Mucosa of descending colon (tissue), 3 donors: ENCODE measurements at regions not wholly inside any gene's neighbourhood (a gene's known extent, or its start where the extent isn't known, plus 50 kb on each side); places are given as distances from the start of the nearest gene placed in this dataset.

Experiments
- ATAC-seq: fragments of 200-7000 bp; cut with Tn5 transposase; one replicate; pipeline ENCODE4 v1.9.1; 2020; ENCODE audit warnings: mild to moderate bottlenecking, moderate library complexity
- DNase-seq, 3 donors: peaks; one replicate each; pipeline ENCODE4 v3.0.0-alpha.2; 2020
- H3K36me3 ChIP-seq: fragments of 200-600 bp; one replicate; pipeline ENCODE4 v1.8.0; 2021; ENCODE audit warnings: low read depth, mild to moderate bottlenecking
- H3K4me1 ChIP-seq: fragments of 200-600 bp; one replicate; pipeline ENCODE4 v1.8.0; 2021; ENCODE audit warnings: low read depth, mild to moderate bottlenecking
- H3K4me3 ChIP-seq: fragments of 200-600 bp; one replicate; pipeline ENCODE4 v1.8.0; 2021; ENCODE audit warnings: mild to moderate bottlenecking
- H3K9me3 ChIP-seq: fragments of 200-600 bp; one replicate; pipeline ENCODE4 v1.8.0; 2021; ENCODE audit warnings: mild to moderate bottlenecking
- CTCF ChIP-seq: fragments of 200-600 bp; IDR thresholded peaks from one replicate; pipeline ENCODE4 v1.8.0; 2022; ENCODE audit warnings: antibody characterized with exemption, mild to moderate bottlenecking
- intact Hi-C, 2 donors: fragments of 100-400 bp; cut with DNase I in 1 of 2; cut with micrococcal nuclease in 1 of 2; formaldehyde crosslinking; loops; one replicate each; pipeline versions ENCODE4 v1.11.0 to v1.11.1; 2022; cut with DNase I, micrococcal nuclease
- donor health status: DM: no; HTN: no; CAD: no; lungs with moderate emphysema.
- donor health status: DM: no; HTN: no; CAD: no.
- donor health status: DM: no; HTN: yes; CAD: no.

- peaks cover 8% of the 10 kb centered on the region for H3K9me3 ChIP-seq
- no peak overlapping the region for H3K4me3 ChIP-seq
- no peak for TF ChIP-seq CTCF
- no peaks in the 10 kb centered on the region for H3K36me3 ChIP-seq
- DNase-seq (no peak), ATAC-seq (no peak)
- intact Hi-C loops = no loop called here
- H3K4me1 ChIP-seq = no peaks in the 10 kb centered on the region
Measured at GRCh38 chr4:66235876-66236275, 565.6 kb upstream of the EPHA5 start.

- ATAC-seq = no peak
- Histone ChIP-seq H3K4me3 (no peak overlapping the region), H3K9me3 (no peaks in the 10 kb centered on the region), H3K36me3 (no peaks in the 10 kb centered on the region), H3K4me1 (no peaks in the 10 kb centered on the region)
- DNase-seq = no peak
- no peak for TF ChIP-seq CTCF
- intact Hi-C loops = no loop called here
Measured at GRCh38 chr4:66229885-66230284, 559.6 kb upstream of the EPHA5 start.

GRCh38 chr4:66225539-66225938, 555.2 kb upstream of the EPHA5 start:
- Histone ChIP-seq H3K4me3 (no peak overlapping the region), H3K36me3 (no peaks in the 10 kb centered on the region), H3K4me1 (no peaks in the 10 kb centered on the region), H3K9me3 (no peaks in the 10 kb centered on the region)
- ATAC-seq = no peak
- DNase-seq = no peak
- TF ChIP-seq CTCF = no peak
- intact Hi-C loops = no loop called here

- Histone ChIP-seq H3K4me3 (no peak overlapping the region), H3K9me3 (no peaks in the 10 kb centered on the region), H3K4me1 (no peaks in the 10 kb centered on the region), H3K36me3 (no peaks in the 10 kb centered on the region)
- ATAC-seq = no peak
- TF ChIP-seq CTCF = no peak
- intact Hi-C loops = no loop called here
- DNase-seq = no peak
Measured at GRCh38 chr4:66223068-66223703, 552.9 kb upstream of the EPHA5 start.

- Histone ChIP-seq H3K4me1 (no peaks in the 10 kb centered on the region), H3K4me3 (no peak overlapping the region), H3K9me3 (no peaks in the 10 kb centered on the region), H3K36me3 (no peaks in the 10 kb centered on the region)
- ATAC-seq (no peak), DNase-seq (no peak)
- intact Hi-C loops = no loop called here
- no peak for TF ChIP-seq CTCF
Measured at GRCh38 chr4:66219401-66219800, 549.1 kb upstream of the EPHA5 start.

GRCh38 chr4:66216252-66216651, 546.0 kb upstream of the EPHA5 start:
- Histone ChIP-seq H3K9me3 (peaks cover 8% of the 10 kb centered on the region), H3K4me3 (no peak overlapping the region), H3K36me3 (no peaks in the 10 kb centered on the region), H3K4me1 (no peaks in the 10 kb centered on the region)
- no peak for ATAC-seq
- intact Hi-C loops = no loop called here
- TF ChIP-seq CTCF = no peak
- no peak for DNase-seq
